ENCODE measurements at regions not wholly inside any gene's neighbourhood (a gene's known extent, or its start where the extent isn't known, plus 50 kb on each side); places are given as distances from the start of the nearest gene placed in this dataset.

- no peak for DNase-seq (ENCODE audit: low read depth in 1 of 2, low spot score in 1 of 2)
- no peak for TF ChIP-seq ZSCAN20 (CRISPR knock-in tag; IDR thresholded peaks at IDR 0.05)
- TF ChIP-seq MYC (IDR thresholded peaks at IDR 0.05; ENCODE audit: borderline replicate concordance, low read length), result no peak
- H3K9me3 ChIP-seq, result no peaks in the 10 kb centered on the region
- WGBS (ENCODE audit: missing lambda C conversion rate), result 98% methylated on average over 3 of the region's 3 CpGs
- no peak for ATAC-seq
- FAIRE-seq, result no peak
- no peak overlapping the region for H3K4me3 ChIP-seq
- CTCF ChIA-PET, result interaction anchor here (0.6 to 3.3 kb wide), 7 partner anchors 11 to 363 kb away, joined by 3 to 29 read pairs (median 6); no protein-coding TSS in a partner anchor
- POLR2A ChIA-PET, result interaction anchor here (0.7 to 2.1 kb wide), 3 partner anchors 43 to 64 kb away, joined by 3 to 32 read pairs (median 4); partner anchors contain the start of gene IRF2BPL
- no peak overlapping the region for H3K4me2 ChIP-seq
- peak overlapping the region in 1 of 2 experiments; percentile 100; a peak in 3 of 6 replicates for H3K27ac ChIP-seq
- H3K4me1 ChIP-seq, result peaks cover 41% of the 10 kb centered on the region
These were observed 65.1 kb downstream of the IRF2BPL start for GRCh38 chr14:76963372-76963771.

GRCh38 chr14:76962303-76962660 lies 66.2 kb downstream of the IRF2BPL start:
- WGBS (ENCODE audit: missing lambda C conversion rate), result 23% methylated on average over 1 of the region's 1 CpG
- FAIRE-seq (no peak), ATAC-seq (peak; percentile 21 to 25; a peak in 5 of 6 replicates), DNase-seq (ENCODE audit: low read depth in 1 of 2, low spot score in 1 of 2) (no peak)
- peak overlapping the region; percentile 82 for H3K4me2 ChIP-seq
- H3K4me3 ChIP-seq, result peak overlapping the region; percentile 30
- peak overlapping the region; percentile 96 to 100 for H3K27ac ChIP-seq
- 0 out of 2 replicates have a peak, but pooled peaks have one; percentile 10 for TF ChIP-seq EHF (CRISPR knock-in tag; IDR thresholded peaks at IDR 0.05)
- no peak for TF ChIP-seq FOXS1 (CRISPR knock-in tag; IDR thresholded peaks at IDR 0.05)
- TF ChIP-seq CBX8 (IDR thresholded peaks at IDR 0.05), result no peak
- peak; percentile 25; the same call in 1 of the 2 replicates for TF ChIP-seq TP53 (CRISPR knock-in tag; IDR thresholded peaks at IDR 0.05)
- peak; percentile 33; the same call in 1 of the 2 replicates for TF ChIP-seq ZNF302 (CRISPR knock-in tag; IDR thresholded peaks at IDR 0.05)
- H3K9me3 ChIP-seq, result no peaks in the 10 kb centered on the region
- ChIA-PET CTCF (interaction anchor here (0.9 to 11.3 kb wide), 16 partner anchors 12 to 109 kb away, joined by 3 to 132 read pairs (median 6); partner anchors contain the start of gene IRF2BPL), POLR2A (interaction anchor here (0.9 to 2.3 kb wide), 11 partner anchors 9 to 81 kb away, joined by 3 to 32 read pairs (median 8); partner anchors contain the start of gene IRF2BPL)
- peaks cover 52% of the 10 kb centered on the region for H3K4me1 ChIP-seq

GRCh38 chr14:76961631-76962302 lies 66.7 kb downstream of the IRF2BPL start:
- Histone ChIP-seq H3K27ac (peak overlapping the region; percentile 96 to 100), H3K4me1 (peaks cover 57% of the 10 kb centered on the region), H3K4me2 (peak overlapping the region; percentile 82), H3K4me3 (peak overlapping the region; percentile 30), H3K9me3 (no peaks in the 10 kb centered on the region)
- WGBS (ENCODE audit: missing lambda C conversion rate), result 2% methylated on average over 24 of the region's 24 CpGs
- POLR2A ChIA-PET, result interaction anchor here (0.9 to 2.3 kb wide), 11 partner anchors 8 to 81 kb away, joined by 3 to 32 read pairs (median 8); partner anchors contain the start of gene IRF2BPL
- peak; percentile 86 to 88 for ATAC-seq
- FAIRE-seq, result no peak
- peak; percentile 79 to 93 for DNase-seq (ENCODE audit: low read depth in 1 of 2, low spot score in 1 of 2)
- CTCF ChIA-PET, result interaction anchor here (0.9 to 11.3 kb wide), 17 partner anchors 12 to 110 kb away, joined by 3 to 132 read pairs (median 6); partner anchors contain the start of gene IRF2BPL
- TF ChIP-seq MAZ (IDR thresholded peaks at IDR 0.05; ENCODE audit: borderline replicate concordance, low read depth, low read length), result no peak
- TF ChIP-seq EHMT2 (IDR thresholded peaks at IDR 0.05; ENCODE audit: low read depth), result no peak
- TF ChIP-seq KDM1A (IDR thresholded peaks at IDR 0.05; ENCODE audit: low read depth), result no peak
- TF ChIP-seq CEBPB (IDR thresholded peaks at IDR 0.05), result peak; percentile 17 to 49; a peak in 2 of 4 replicates
- TF ChIP-seq, protein P1, sequence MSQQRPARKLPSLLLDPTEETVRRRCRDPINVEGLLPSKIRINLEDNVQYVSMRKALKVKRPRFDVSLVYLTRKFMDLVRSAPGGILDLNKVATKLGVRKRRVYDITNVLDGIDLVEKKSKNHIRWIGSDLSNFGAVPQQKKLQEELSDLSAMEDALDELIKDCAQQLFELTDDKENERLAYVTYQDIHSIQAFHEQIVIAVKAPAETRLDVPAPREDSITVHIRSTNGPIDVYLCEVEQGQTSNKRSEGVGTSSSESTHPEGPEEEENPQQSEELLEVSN (IDR thresholded peaks at IDR 0.05; ENCODE audit: borderline replicate concordance, low read depth), result no peak
- no peak for TF ChIP-seq HOXA7 (CRISPR knock-in tag; IDR thresholded peaks at IDR 0.05)
- TF ChIP-seq JUNB (IDR thresholded peaks at IDR 0.05), result peak; percentile 65
- 0 out of 2 replicates have a peak, but pooled peaks have one; percentile 6 for TF ChIP-seq NFE2L2 (conservative IDR thresholded peaks at IDR 0.05; ENCODE audit: low read length)
- TF ChIP-seq FOSL2 (IDR thresholded peaks at IDR 0.05), result peak; percentile 38; the same call in 1 of the 2 replicates
- peak; percentile 72 for TF ChIP-seq FOSL2 (CRISPR knock-in tag; IDR thresholded peaks at IDR 0.05)
- TF ChIP-seq, protein P2, sequence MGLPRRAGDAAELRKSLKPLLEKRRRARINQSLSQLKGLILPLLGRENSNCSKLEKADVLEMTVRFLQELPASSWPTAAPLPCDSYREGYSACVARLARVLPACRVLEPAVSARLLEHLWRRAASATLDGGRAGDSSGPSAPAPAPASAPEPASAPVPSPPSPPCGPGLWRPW (IDR thresholded peaks at IDR 0.05), result no peak
- no peak for TF ChIP-seq FOXS1 (CRISPR knock-in tag; IDR thresholded peaks at IDR 0.05)
- TF ChIP-seq, protein P3, sequence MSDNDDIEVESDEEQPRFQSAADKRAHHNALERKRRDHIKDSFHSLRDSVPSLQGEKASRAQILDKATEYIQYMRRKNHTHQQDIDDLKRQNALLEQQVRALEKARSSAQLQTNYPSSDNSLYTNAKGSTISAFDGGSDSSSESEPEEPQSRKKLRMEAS (IDR thresholded peaks at IDR 0.05), result peak; percentile 12; the same call in 1 of the 2 replicates
- TF ChIP-seq EP300 (IDR thresholded peaks at IDR 0.05), result peak; percentile 77 to 90; a peak in 3 of 5 replicates
- TF ChIP-seq, protein P4, sequence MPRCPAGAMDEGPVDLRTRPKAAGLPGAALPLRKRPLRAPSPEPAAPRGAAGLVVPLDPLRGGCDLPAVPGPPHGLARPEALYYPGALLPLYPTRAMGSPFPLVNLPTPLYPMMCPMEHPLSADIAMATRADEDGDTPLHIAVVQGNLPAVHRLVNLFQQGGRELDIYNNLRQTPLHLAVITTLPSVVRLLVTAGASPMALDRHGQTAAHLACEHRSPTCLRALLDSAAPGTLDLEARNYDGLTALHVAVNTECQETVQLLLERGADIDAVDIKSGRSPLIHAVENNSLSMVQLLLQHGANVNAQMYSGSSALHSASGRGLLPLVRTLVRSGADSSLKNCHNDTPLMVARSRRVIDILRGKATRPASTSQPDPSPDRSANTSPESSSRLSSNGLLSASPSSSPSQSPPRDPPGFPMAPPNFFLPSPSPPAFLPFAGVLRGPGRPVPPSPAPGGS (IDR thresholded peaks at IDR 0.05), result peak; percentile 80; the same call in 2 of the 3 replicates
- TF ChIP-seq KDM5A (IDR thresholded peaks at IDR 0.05), result no peak
- no peak; the same call in 1 of the 2 replicates for TF ChIP-seq GATA3 (IDR thresholded peaks at IDR 0.05; ENCODE audit: borderline replicate concordance)
- TF ChIP-seq TFCP2L1 (CRISPR knock-in tag; IDR thresholded peaks at IDR 0.05), result no peak
- TF ChIP-seq SMC3 (IDR thresholded peaks at IDR 0.05), result peak; percentile 38
- TF ChIP-seq HOXB13 (CRISPR knock-in tag; IDR thresholded peaks at IDR 0.05; ENCODE audit: low read depth), result no peak
- TF ChIP-seq TP53 (CRISPR knock-in tag; IDR thresholded peaks at IDR 0.05), result no peak
- no peak for TF ChIP-seq HOXB5 (CRISPR knock-in tag; IDR thresholded peaks at IDR 0.05)
- TF ChIP-seq JUN (IDR thresholded peaks at IDR 0.05), result peak; percentile 90 to 92
- peak; percentile 6; the same call in 1 of the 2 replicates for TF ChIP-seq ATOH8 (CRISPR knock-in tag; IDR thresholded peaks at IDR 0.05; ENCODE audit: low read depth)
- TF ChIP-seq ZNF302 (CRISPR knock-in tag; IDR thresholded peaks at IDR 0.05), result no peak
- no peak for TF ChIP-seq POLR2A (IDR thresholded peaks at IDR 0.05; ENCODE audit: low read length)
- peak in 1 of 2 experiments; percentile 60; a peak in 3 of 5 replicates for TF ChIP-seq RAD21 (conservative IDR thresholded peaks at IDR 0.05 in 1 of 2, IDR thresholded peaks at IDR 0.05 in 1 of 2)
- TF ChIP-seq ZSCAN20 (CRISPR knock-in tag; IDR thresholded peaks at IDR 0.05), result no peak
- TF ChIP-seq RCOR1 (IDR thresholded peaks at IDR 0.05; ENCODE audit: low read depth, low read length), result no peak
